ENCODE measurements at regions not wholly inside any gene's neighbourhood (a gene's known extent, or its start where the extent isn't known, plus 50 kb on each side); places are given as distances from the start of the nearest gene placed in this dataset.
"Not testable (repeated sequence)": the region's sequence is repeated elsewhere in the genome, so short reads cannot be mapped to it uniquely, and the experiment has no call there.

GRCh38 chr14:42508209-42508946 lies 901.7 kb downstream of the LRFN5 start:
- no peak for TF ChIP-seq CTCF (IDR thresholded peaks at IDR 0.05)
- Mint-ChIP-seq H3K36me3 (ENCODE audit: low read depth) (no peaks in the 10 kb centered on the region), H3K27me3 (ENCODE audit: low read depth) (no peaks in the 10 kb centered on the region), H3K4me3 (ENCODE audit: unreplicated experiment) (no peak overlapping the region), H3K27ac (ENCODE audit: unreplicated experiment) (no peak overlapping the region), H3K9me3 (ENCODE audit: low read depth) (peaks cover 4% of the 10 kb centered on the region), H3K4me1 (ENCODE audit: low read depth) (no peaks in the 10 kb centered on the region)
- no peak for DNase-seq (ENCODE audit: low spot score)

- Mint-ChIP-seq H3K4me1 (ENCODE audit: low read depth) (no peaks in the 10 kb centered on the region), H3K4me3 (ENCODE audit: unreplicated experiment) (no peak overlapping the region), H3K27me3 (ENCODE audit: low read depth) (no peaks in the 10 kb centered on the region), H3K9me3 (ENCODE audit: low read depth) (peaks cover 4% of the 10 kb centered on the region), H3K36me3 (ENCODE audit: low read depth) (no peaks in the 10 kb centered on the region), H3K27ac (ENCODE audit: unreplicated experiment) (no peak overlapping the region)
- no peak for DNase-seq (ENCODE audit: low spot score)
- TF ChIP-seq CTCF (IDR thresholded peaks at IDR 0.05) = no peak
These were observed 897.8 kb downstream of the LRFN5 start for GRCh38 chr14:42504433-42504832.

- H3K27me3 Mint-ChIP-seq (ENCODE audit: low read depth) = peaks cover 2% of the 10 kb centered on the region
These were observed 892.5 kb downstream of the LRFN5 start for GRCh38 chr14:42499137-42499536.

GRCh38 chr14:42490536-42490935 lies 883.9 kb downstream of the LRFN5 start:
- no peak for TF ChIP-seq CTCF (IDR thresholded peaks at IDR 0.05)
- H3K36me3 Mint-ChIP-seq (ENCODE audit: low read depth) = no peaks in the 10 kb centered on the region
- H3K4me1 Mint-ChIP-seq (ENCODE audit: low read depth) = no peaks in the 10 kb centered on the region
- no peaks in the 10 kb centered on the region for H3K9me3 Mint-ChIP-seq (ENCODE audit: low read depth)
- H3K27me3 Mint-ChIP-seq (ENCODE audit: low read depth) = no peaks in the 10 kb centered on the region
- no peak overlapping the region for H3K27ac Mint-ChIP-seq (ENCODE audit: unreplicated experiment)
- H3K4me3 Mint-ChIP-seq (ENCODE audit: unreplicated experiment) = no peak overlapping the region
- no peak for DNase-seq (ENCODE audit: low spot score)

More at GRCh38 chr14:42499137-42499536, 892.5 kb downstream of the LRFN5 start:
- Mint-ChIP-seq H3K9me3 (ENCODE audit: low read depth) (no peaks in the 10 kb centered on the region), H3K36me3 (ENCODE audit: low read depth) (no peaks in the 10 kb centered on the region), H3K27ac (ENCODE audit: unreplicated experiment) (no peak overlapping the region), H3K4me3 (ENCODE audit: unreplicated experiment) (no peak overlapping the region), H3K4me1 (ENCODE audit: low read depth) (no peaks in the 10 kb centered on the region)
- DNase-seq (ENCODE audit: low spot score) = no peak
- TF ChIP-seq CTCF (IDR thresholded peaks at IDR 0.05) = no peak

GRCh38 chr14:42488965-42489364 lies 882.3 kb downstream of the LRFN5 start:
- DNase-seq (ENCODE audit: low spot score) = no peak
- no peak for TF ChIP-seq CTCF (IDR thresholded peaks at IDR 0.05)
- no peaks in the 10 kb centered on the region for H3K9me3 Mint-ChIP-seq (ENCODE audit: low read depth)
- no peaks in the 10 kb centered on the region for H3K27me3 Mint-ChIP-seq (ENCODE audit: low read depth)
- H3K36me3 Mint-ChIP-seq (ENCODE audit: low read depth) = no peaks in the 10 kb centered on the region
- H3K4me1 Mint-ChIP-seq (ENCODE audit: low read depth) = no peaks in the 10 kb centered on the region
- no peak overlapping the region for H3K4me3 Mint-ChIP-seq (ENCODE audit: unreplicated experiment)
- no peak overlapping the region for H3K27ac Mint-ChIP-seq (ENCODE audit: unreplicated experiment)

- H3K4me3 Mint-ChIP-seq (ENCODE audit: unreplicated experiment); H3K27ac Mint-ChIP-seq (ENCODE audit: unreplicated experiment); H3K36me3 Mint-ChIP-seq (ENCODE audit: low read depth); H3K27me3 Mint-ChIP-seq (ENCODE audit: low read depth); H3K9me3 Mint-ChIP-seq (ENCODE audit: low read depth); DNase-seq (ENCODE audit: low spot score); H3K4me1 Mint-ChIP-seq (ENCODE audit: low read depth): not testable (repeated sequence)
These were observed 875.8 kb downstream of the LRFN5 start for GRCh38 chr14:42482345-42482971.

GRCh38 chr14:42481714-42482113 lies 875.0 kb downstream of the LRFN5 start:
- not testable (repeated sequence) for H3K4me1 Mint-ChIP-seq (ENCODE audit: low read depth); H3K27me3 Mint-ChIP-seq (ENCODE audit: low read depth); H3K36me3 Mint-ChIP-seq (ENCODE audit: low read depth); H3K9me3 Mint-ChIP-seq (ENCODE audit: low read depth); H3K4me3 Mint-ChIP-seq (ENCODE audit: unreplicated experiment); DNase-seq (ENCODE audit: low spot score); H3K27ac Mint-ChIP-seq (ENCODE audit: unreplicated experiment)

Measured in chondrocyte (in vitro differentiated cells).